RKO (cell line): ENCODE measurements at regions not wholly inside any gene's neighbourhood (a gene's known extent, or its start where the extent isn't known, plus 50 kb on each side); places are given as distances from the start of the nearest gene placed in this dataset.
A peak's percentile ranks its signal among the peaks of the same experiment; 100 is the strongest.

Experiments
- DNase-seq: peaks from one replicate; pipeline ENCODE4 v3.0.0-alpha.2; 2016; ENCODE audit warnings: low spot score

- no peak for DNase-seq
Measured at GRCh38 chr11:27193434-27194225, 153.0 kb downstream of the BBOX1 start.

DNA sequence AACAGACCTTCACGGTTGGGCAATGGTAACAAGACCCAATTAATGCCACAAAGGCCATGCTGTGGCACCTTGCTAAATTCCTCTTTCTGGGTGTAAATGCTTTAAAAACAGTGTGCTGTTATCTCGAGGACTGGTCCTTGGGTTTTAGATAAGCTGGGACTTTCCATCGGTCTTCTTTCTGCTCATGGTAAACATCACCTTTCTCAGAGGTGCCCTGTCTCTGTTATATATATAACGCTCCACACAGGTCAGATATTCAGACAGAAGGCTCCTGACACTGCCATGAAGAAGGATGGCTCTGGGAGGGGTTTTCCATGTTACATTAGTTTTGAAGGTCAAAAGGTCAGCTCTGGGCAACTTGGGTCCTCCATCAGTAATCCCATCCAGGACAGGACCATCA is 151.6 kb downstream of the BBOX1 start:
- no peak for DNase-seq

DNA sequence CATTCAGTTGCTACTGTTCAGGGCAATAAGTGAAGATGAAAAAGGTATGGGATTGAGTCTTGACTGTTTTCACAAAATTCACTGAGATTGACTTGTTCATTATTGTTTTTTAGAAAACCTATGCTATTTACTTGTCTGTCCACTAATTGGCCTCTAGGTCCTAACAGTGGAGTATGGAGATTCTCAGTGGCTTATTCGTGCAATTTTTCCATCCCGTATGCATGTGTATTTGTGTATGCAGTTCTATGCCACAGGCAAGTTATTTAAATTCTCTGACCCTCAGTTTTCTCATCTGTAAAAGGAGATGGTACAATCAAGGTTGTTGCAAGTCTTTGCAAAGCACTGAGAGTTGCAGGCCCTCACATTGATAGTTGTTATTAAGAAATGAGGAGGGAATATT is 151.0 kb downstream of the BBOX1 start:
- no peak for DNase-seq

GRCh38 chr11:27188696-27189095 is 148.1 kb downstream of the BBOX1 start:
- no peak for DNase-seq

DNA sequence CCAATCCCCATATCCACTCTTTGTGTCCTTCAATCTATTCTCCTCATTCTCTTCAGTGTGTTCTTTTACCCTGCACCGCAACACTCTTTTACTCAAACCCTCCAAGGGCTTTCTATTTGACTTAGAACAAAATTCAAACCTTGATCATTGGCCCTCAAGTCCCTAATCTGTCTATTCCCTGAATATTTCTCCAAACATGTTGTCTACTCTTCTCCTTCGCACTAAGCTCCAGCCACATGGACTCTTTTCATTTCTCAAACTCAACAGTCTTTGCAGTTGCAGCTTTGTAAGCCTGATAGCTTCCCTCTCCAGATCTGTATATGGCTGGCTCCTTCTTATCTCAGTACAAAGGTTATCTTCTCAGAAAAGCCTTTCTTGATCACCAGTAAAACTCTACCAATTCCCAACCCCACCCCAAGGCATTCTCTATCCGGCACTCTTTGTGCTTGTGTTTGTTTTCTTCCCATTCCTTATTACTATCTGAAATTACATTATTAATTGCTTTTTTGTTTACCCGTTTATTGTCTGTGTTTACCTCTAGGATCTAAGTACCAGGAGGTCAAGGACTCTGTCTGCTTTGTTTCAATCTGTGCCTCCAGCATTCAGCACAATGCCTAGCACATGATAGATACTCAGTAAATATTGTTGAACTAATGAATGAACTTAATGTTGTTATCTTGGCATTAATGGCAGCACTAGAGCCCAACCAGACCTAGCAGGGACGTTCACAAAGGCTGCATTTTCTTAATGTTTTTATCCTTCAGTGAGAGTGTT is 147.4 kb downstream of the BBOX1 start:
- DNase-seq: no peak

DNA sequence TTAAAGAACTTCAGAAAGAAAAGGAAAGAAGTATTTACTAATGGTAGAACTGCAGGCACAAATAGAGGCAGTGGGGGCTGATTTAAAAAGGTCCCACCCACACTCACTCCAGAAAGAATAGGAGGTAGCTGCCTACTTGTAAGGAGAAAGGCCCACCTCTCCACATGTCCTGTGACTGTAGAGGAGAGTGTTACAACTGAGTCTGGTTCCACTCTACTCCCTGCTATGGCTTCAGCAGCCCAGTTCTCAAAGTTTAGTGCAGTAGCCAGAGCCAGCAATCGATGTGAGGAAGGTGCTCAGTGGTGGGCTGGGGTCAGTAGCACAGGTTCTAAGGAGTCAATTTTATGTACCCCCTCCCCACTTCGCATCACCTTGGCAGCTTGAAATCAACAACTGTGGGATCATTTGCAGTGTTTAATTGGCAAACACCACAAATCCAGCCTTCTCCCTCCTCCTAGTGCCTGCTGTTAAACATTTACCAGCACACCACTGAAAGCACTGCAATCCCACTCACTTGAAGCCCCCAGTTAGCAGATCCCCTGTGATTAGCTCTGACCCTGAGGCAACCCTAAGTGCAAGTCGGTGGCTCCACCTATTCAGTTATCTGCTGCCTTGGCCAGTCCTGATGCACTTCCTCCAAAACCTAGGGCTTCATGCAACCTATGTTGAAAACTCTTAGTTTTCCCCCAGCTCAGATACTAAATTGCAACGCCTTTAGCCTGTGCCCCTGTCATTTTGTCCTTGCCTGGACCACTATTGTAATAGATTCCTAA is 146.6 kb downstream of the BBOX1 start:
- no peak for DNase-seq

DNA sequence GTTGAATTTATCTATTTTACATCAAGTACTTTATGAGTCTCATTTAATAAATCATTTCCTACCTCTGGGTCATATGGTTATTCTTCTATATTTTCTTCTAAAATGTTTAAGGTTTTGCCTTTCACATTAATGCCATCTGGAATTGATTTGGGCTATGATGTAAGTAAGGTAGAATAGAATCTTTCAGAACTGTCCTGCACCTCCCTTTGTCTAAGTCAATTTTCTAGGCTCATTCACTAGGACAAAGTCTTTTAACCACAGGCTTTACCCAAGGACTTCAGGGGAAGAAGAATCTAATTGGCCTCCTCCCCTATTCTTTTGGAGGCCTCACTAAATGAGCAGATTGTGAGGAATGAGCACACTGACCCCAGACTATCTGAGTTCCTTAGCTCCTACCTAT is 146.0 kb downstream of the BBOX1 start:
- DNase-seq: no peak

DNA sequence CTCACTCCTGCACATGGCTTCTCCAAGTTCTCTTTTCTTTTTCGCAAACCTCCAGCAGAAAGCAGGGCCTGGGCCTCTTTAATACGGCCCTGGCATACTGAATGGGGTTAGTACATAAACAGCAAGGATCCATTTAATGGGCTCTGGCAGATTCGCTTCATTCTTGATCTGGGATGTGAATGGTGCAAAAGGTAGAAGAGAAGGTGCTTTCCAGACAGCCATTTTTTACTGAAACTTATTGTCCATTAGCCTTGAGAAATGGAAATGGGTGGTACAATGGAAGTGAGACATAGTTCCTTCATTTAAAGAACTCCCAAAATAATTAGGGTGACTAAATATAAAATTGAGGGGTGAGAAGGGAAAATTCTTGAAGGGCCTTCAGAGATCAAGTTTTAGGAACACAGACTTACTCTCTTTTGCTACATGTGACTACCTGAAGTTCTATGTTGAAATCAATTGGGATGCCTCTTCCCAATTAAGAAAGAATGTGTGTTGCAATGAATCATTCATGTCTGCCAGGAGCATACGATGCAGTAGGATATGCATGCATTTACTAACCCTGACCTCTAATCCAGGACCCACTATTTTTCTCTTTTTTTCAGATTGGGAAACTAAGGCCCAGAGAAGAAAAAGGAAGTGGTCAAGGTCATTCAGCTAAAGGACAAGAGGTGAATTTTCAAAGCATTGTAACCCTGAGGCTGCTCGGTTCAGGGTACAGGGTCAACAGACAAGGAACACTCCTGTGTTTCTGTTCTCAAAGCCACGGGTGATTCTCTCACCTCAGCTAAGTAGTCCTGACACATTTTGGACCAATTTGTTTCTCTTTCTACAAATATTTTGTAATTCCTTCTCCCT is 144.1 kb downstream of the BBOX1 start:
- no peak for DNase-seq

DNA sequence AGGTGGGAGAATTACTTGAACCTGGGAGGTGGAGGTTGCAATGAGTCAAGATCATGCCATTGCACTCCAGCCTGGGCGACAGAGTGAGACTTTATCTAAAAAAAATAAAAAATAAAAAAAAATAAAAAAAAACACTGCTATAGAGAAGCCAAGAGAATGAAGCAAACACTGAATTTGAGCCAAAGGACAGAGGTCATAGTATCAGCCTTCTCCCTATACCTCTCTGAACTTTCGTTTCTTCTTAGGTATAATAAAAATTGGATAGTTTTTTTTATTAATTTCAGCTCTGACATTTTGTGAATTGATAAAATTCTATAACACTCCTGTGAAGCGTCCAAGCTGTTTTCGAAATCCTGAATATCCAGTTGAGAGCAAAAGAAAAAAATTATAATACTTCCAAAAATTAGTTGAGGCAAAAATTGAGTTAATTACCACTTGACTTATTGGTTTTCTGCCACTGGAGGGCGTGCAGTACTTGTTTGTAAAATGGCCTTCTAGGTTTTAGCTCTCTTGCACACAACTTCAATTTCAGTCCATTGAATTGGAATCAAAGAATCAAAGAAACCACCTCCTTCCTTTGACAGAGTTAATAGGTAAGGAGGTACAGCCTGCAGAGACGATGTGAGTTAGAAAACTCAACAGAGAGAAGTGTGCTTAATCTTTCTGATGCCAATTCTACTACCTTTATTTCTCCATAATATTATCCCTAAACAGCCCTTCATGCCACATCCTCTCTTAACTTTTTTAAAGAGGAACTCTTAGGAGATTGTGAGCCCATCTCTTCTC is 143.2 kb downstream of the BBOX1 start:
- DNase-seq: peak; percentile 71

DNA sequence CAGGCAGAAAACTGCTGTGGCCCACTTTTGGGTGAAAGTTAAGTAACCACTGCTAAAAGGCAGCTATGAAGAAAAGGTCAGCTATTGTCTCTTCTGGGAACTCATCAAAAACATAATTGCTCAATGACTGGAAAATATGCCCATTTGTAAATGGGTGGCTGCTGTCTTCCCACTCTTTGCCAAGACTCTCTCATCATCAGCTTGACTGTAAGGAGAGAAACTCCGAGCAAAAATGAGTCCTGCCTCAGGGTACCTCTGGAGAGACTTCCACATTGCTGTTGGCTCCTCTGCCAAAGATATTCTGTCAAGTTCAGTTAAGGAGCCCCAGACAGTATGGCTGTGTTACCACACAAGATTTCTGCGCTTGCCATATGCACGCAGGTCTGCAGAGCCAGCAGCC is 138.7 kb downstream of the BBOX1 start:
- DNase-seq: no peak

DNA sequence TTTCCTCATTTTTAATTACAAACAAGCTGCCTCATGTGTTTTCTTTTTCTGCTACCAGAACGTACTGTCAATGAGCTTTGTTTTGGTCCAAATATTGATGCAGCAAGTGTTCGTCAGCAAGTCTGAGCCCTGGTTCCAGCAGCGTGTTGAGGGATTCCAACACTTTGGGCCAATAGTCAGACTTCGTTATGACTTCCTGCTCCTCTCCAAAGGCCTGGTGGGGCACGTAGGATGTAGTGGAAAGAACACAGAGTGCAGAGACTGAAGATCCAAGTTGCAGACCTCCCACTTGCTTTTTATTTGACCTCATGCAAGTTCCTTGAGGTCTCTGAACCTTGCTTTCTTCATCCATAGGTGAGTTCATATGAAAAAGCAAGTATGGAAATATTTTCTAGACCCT is 138.2 kb downstream of the BBOX1 start:
- no peak for DNase-seq
